ENCODE measurements at regions not wholly inside any gene's neighbourhood (a gene's known extent, or its start where the extent isn't known, plus 50 kb on each side); places are given as distances from the start of the nearest gene placed in this dataset.

DNA sequence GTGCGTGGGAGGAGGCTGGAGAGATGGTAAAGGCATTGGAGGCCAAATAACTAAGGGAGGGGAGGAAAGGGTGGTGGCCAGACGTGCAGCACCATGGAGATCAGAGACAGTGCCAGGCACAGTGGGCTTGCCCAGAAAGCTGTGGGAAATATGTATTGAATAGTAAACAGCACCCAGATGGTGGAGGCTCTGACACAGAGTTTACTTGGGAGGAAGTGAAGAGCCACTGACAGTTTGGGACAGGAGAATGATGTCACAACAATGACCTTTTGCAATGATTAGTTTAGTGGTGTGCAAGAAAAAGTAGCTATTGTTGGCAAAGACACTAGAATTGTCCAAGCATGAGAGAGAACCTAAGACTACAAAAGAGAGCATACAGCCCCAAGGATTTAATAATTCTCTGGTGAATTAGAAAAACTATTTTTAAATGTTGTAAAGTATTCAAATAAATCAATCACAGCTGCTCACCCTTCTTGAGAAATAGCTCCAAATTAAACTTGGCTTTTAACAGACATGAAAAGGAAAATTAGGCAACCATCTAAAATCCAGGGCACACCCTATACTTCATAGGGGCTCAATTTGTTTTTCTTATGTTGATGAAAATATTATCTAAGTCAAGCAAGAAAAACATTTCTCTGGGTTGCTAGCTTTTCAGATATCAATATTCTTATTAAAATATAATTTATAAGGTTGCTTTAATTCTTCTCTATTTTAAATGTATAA is 458.7 kb upstream of the HNRNPA3 start:
- ATAC-seq = peak; percentile 85
- DNase-seq = peak in 1 of 2 donors; percentile 19
- Histone ChIP-seq H3K36me3 (no peaks in the 10 kb centered on the region), H3K9me3 (no peaks in the 10 kb centered on the region), H3K4me1 (no peaks in the 10 kb centered on the region), H3K27me3 (no peaks in the 10 kb centered on the region), H3K27ac (peak overlapping the region in 1 of 4 donors; percentile 14), H3K4me3 (no peak overlapping the region)
- intact Hi-C loops (cut with DNase I; ENCODE audit: low total_unique reads) = no loop called here
- TF ChIP-seq POLR2A (IDR thresholded peaks at IDR 0.05) = no peak
- TF ChIP-seq, protein P1, sequence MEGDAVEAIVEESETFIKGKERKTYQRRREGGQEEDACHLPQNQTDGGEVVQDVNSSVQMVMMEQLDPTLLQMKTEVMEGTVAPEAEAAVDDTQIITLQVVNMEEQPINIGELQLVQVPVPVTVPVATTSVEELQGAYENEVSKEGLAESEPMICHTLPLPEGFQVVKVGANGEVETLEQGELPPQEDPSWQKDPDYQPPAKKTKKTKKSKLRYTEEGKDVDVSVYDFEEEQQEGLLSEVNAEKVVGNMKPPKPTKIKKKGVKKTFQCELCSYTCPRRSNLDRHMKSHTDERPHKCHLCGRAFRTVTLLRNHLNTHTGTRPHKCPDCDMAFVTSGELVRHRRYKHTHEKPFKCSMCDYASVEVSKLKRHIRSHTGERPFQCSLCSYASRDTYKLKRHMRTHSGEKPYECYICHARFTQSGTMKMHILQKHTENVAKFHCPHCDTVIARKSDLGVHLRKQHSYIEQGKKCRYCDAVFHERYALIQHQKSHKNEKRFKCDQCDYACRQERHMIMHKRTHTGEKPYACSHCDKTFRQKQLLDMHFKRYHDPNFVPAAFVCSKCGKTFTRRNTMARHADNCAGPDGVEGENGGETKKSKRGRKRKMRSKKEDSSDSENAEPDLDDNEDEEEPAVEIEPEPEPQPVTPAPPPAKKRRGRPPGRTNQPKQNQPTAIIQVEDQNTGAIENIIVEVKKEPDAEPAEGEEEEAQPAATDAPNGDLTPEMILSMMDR (IDR thresholded peaks at IDR 0.05 in 4 of 5, conservative IDR thresholded peaks at IDR 0.05 in 1 of 5) = no peak
- in situ Hi-C loops (cut with MboI; ENCODE audit: low sequenced_read_pairs in 4 of 4) = no loop called here

DNA sequence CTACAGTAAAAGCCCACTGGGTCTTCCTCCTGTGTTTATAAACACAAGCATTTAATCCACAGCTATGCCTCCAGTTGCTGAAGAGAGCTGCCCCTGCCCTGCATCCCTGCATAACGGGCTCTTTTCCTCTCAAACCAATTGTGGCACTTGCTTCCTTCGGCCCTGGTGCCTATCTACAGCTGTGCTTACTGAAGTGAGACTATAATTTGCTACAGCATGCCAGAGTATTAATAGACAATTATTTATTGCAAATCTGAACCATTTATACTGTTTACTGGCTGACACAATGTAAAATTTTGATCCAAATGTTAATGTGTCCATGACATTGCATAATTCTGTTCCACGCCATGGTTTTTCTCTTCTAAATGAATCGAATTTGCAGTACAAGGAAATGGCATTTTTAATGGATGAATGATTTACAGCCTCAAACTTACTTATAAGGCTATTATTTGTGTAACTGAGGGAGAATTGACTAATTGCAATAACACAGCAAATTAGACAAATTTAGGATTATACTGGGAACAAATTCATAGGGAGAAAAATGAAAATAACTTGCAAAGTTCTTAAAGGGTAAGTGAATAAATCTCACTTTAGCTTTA is 457.0 kb upstream of the HNRNPA3 start:
- Histone ChIP-seq H3K27ac (no peak overlapping the region), H3K9me3 (no peaks in the 10 kb centered on the region), H3K4me3 (no peak overlapping the region), H3K27me3 (no peaks in the 10 kb centered on the region), H3K36me3 (no peaks in the 10 kb centered on the region), H3K4me1 (no peaks in the 10 kb centered on the region)
- TF ChIP-seq, protein P1 (IDR thresholded peaks at IDR 0.05 in 4 of 5, conservative IDR thresholded peaks at IDR 0.05 in 1 of 5) = no peak
- no peak for TF ChIP-seq POLR2A (IDR thresholded peaks at IDR 0.05)
- DNase-seq (no peak), ATAC-seq (no peak)
- intact Hi-C loops (cut with DNase I; ENCODE audit: low total_unique reads) = no loop called here
- in situ Hi-C loops (cut with MboI; ENCODE audit: low sequenced_read_pairs in 4 of 4) = no loop called here

DNA sequence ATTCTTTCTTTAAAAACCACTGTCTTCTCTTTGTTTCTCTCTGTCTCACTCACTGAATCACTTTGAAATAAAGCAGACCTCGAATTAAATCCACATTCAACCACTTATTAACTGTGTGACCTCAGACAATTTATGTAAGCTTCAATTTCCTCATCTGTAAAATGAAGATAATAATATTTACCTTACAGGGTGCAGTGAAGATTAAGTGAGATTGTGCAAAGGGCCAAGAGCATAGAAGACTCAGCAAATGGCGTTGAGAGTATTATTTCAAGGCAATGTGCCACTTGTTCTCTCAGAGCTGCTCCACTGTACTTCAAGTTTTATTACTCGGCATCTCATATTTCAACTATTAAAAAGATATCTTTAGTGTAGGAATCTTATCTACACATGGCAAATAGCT is 454.2 kb upstream of the HNRNPA3 start:
- in situ Hi-C loops (cut with MboI; ENCODE audit: low sequenced_read_pairs in 4 of 4) (no loop called here), intact Hi-C loops (cut with DNase I; ENCODE audit: low total_unique reads) (no loop called here)
- no peak for TF ChIP-seq POLR2A (IDR thresholded peaks at IDR 0.05)
- TF ChIP-seq, protein P1 (IDR thresholded peaks at IDR 0.05 in 4 of 5, conservative IDR thresholded peaks at IDR 0.05 in 1 of 5) = no peak
- no peak for ATAC-seq
- Histone ChIP-seq H3K36me3 (no peaks in the 10 kb centered on the region), H3K27me3 (no peaks in the 10 kb centered on the region), H3K27ac (no peak overlapping the region), H3K9me3 (no peaks in the 10 kb centered on the region), H3K4me3 (no peak overlapping the region), H3K4me1 (no peaks in the 10 kb centered on the region)
- DNase-seq = no peak

DNA sequence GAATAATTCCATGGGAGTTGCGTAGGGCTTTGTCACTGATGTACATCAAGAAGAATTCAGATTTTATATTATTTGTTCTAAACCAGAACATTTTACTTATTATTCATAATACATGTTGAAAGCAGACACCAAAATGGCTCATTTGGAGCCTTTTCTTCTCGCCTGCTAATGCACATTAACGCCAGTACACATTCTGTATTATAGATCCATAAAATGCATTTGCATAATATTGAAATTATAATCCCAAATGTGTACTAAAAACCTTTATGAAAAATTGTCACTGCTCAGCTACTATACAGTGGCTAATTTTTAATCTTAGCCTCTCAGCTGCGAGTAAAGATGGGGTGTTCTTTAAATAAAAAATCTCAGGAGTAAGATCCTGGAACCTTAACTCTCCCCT is 452.2 kb upstream of the HNRNPA3 start:
- in situ Hi-C loops (cut with MboI; ENCODE audit: low sequenced_read_pairs in 4 of 4) = no loop called here
- Histone ChIP-seq H3K36me3 (no peaks in the 10 kb centered on the region), H3K27me3 (no peaks in the 10 kb centered on the region), H3K4me3 (no peak overlapping the region), H3K27ac (no peak overlapping the region), H3K9me3 (no peaks in the 10 kb centered on the region), H3K4me1 (no peaks in the 10 kb centered on the region)
- intact Hi-C loops (cut with DNase I; ENCODE audit: low total_unique reads) = no loop called here
- TF ChIP-seq, protein P1 (IDR thresholded peaks at IDR 0.05 in 4 of 5, conservative IDR thresholded peaks at IDR 0.05 in 1 of 5) = no peak
- TF ChIP-seq POLR2A (IDR thresholded peaks at IDR 0.05) = no peak
- DNase-seq = no peak
- ATAC-seq = no peak
